NCI-H1105 treated with DMSO at 0.1 percent for 48 hours (cell line): ENCODE measurements at regions not wholly inside any gene's neighbourhood (a gene's known extent, or its start where the extent isn't known, plus 50 kb on each side); places are given as distances from the start of the nearest gene placed in this dataset.

Source experiments
- DNase-seq: peaks from one replicate; lab custom pipeline; 2025; lab: John Stamatoyannopoulos, UW

DNA sequence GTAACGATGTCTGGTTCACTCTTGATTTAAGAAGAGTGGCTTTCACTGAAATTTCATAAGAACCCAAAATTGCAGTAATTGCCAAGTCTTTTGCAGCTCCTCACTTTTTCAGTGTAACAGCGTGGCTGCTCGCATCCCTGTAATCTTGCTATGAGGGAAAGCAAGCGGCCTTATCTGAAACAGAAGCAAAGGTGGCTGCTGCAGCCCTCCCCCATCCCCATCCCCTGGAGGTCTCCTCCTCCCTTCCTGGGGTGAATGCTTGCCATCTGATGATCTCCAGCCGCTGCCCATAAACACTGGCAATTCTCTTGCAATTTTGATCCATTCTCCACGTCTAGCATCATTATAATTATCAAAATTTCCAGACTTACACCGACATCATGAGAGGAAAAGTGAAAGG lies 182.5 kb upstream of the ASIC2 start:
- no peak for DNase-seq

- no peak for DNase-seq
These were observed 188.6 kb upstream of the ASIC2 start for GRCh38 chr17:33481652-33482051.

DNA sequence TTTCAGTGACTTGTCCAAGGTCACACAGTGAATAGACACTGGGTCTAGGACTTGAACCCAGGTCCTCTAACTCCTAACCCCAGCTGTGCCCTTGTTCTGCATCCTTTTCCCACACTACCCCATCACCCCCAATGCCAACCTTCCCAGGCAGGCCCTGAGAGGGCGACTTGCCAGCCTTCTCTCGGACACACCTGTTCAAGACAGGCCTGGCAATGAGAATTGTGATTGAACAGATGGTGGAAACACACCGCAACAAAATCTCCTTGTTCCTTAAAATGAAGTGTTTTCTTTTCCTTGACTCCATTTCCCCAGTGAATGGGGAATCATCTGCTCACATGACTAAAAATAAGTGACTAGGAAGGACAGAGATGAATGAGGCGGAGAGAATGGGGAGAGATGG lies 189.5 kb upstream of the ASIC2 start:
- DNase-seq, result no peak

DNA sequence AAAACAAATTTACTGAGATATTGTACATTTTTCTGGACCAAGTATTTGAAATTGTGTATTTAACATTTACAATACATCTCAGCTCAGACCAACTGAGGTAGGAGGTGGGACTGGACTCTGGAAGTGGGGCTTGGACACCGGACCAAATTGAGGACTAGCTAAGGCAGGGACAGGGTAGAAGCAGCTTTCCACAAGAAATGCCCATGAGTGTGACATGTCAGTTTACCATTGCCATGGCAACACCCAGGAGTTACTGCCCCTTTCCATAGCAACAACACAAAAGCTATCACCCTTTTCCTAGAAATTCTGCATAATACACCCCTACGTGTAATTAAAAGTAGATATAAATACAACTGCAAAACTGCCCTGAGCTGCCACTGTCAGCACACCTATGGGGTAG lies 191.5 kb upstream of the ASIC2 start:
- DNase-seq, result no peak

DNA sequence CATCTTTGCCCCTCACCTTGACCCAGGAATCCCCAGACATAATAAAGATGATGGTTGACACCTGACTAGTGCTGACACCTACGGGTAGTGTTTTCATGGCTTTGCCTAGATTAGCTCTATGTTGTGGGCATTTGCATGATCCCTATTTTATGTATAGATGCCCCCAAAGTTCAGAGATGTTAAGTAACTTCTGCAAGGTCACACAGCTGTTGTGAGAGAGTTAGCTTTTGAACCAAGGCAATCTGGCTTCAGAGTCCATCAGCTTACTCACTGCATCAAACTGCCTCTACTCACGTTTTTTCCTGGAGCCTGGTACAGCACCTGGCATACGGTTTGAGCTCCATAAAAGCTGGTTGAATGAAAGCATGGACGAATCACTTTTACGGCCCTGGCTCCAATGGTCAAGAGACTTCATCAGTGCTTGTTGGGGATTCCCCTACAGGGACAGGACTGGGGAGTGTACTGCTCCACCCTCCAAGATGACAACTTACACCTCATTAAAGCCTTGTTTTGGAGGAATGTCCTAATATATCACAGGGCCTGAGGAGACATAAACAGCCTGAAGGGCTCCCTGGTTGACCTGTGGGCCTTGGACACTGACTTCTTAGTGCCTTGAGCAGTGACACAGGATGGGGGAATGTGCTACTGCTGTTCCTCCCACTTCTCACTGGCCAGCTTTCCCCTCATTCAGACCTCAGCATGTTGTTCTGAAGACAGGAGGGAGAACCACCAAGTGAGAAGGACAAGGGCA lies 193.2 kb upstream of the ASIC2 start:
- DNase-seq, result no peak

DNA sequence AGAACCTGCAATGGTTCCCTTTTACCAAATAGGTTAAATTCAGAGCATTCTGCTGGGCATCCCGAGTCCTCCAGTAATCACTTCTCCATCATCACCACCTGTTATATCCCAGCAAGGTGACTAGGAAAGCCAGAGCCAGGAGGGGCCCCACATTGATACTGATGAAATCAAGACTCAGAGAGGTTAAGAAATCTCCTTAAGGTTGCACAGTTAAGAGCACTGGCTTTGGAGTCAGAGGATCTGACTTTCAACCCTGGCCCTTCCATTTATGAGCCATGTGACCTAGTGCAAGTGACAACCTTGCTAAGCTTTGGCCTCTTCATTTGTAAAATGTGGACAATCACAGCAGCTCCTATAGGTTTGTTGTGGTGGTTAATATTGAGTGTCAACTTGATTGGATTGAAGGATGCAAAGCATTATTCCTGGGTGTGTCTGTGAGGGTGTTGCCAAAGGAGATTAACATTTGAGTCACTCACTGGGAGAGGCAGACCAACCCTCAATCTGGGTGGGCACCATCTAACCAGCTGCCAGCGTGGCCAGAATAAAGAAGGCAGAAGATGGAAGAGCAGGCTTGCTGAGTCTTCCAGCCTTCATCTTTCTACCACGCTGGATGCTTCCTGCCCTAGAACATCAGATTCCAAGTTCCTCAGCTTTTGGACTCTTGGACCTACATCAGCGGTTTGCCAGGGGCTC lies 194.2 kb upstream of the ASIC2 start:
- no peak for DNase-seq

DNA sequence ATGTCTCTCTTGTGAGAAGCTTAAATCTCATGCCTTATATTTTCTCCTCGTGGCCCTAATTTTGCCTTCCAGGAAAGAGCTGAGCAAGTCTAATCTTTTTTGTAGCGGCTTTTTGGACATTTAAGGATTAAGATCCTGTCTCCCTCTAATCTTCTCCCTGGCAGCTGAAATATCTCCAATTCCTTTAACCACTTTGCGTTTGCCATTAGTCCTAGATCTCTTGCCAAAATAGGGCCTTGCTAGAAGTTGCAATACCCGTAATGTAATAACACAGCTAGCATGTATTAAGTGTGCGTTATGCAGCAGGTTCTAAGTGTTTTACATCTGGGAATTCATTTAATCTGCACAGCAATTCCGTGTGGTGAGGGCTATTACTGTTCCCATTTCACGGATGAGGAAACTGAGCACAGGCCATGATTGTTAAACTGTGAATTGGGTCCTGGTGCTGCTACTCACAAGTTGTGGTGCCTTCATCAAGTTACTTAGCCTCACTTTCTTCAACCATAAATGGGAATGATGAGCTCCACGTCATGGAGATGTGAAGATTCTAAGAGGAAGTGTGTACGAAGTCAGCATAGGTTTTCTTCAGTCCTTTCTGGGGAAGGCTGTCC lies 198.9 kb upstream of the ASIC2 start:
- no peak for DNase-seq

DNA sequence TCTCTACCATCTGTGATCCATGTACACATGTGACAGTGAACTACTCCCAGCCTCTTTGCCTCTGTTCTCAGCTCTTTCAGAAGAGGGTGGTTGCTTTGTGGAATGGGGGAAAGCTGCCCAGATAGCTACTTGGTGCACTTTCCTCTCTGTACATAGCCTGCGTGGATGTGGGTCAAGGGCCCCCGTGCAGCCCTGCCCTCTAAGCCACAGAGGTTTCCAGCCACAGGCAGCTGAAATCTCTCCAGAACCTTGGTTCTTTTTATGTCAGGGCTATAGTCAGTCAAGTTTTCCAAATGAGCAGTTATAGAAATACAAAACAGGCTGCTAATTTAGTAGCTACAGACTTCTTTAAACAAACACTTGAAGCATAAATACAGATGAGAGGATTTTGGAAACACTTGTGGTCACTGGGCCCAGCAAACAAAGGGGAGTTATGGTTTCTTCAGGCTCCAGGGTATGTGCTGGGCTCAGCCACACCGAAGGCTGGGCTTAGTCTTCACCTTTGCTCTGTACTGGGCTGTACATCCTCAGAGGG lies 199.7 kb upstream of the ASIC2 start:
- DNase-seq, result no peak

- no peak for DNase-seq
These were observed 200.5 kb upstream of the ASIC2 start for GRCh38 chr17:33493566-33493965.

DNA sequence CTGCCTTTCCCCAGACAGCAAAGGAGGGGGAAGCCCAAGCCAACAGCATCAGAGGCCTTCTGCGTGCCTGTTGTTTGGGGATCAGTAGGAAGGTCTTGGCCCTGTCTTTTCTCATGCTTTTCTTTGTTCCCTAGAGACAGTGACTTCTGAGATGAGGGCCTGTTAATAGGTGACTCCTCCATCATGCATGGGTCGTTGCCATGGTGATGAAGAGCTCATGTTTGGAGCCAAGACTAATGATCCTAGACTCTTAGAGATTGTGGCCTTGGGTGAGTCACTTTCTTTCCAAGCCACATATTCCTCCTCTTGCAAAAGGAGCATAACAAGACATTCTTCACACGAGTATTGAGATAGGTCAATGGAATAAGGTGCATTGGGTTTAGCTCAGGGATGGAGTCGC lies 201.1 kb upstream of the ASIC2 start:
- DNase-seq, result no peak

- DNase-seq, result no peak
These were observed 204.5 kb upstream of the ASIC2 start for GRCh38 chr17:33497623-33498022.

- DNase-seq, result no peak
These were observed 205.0 kb upstream of the ASIC2 start for GRCh38 chr17:33498069-33498468.

DNA sequence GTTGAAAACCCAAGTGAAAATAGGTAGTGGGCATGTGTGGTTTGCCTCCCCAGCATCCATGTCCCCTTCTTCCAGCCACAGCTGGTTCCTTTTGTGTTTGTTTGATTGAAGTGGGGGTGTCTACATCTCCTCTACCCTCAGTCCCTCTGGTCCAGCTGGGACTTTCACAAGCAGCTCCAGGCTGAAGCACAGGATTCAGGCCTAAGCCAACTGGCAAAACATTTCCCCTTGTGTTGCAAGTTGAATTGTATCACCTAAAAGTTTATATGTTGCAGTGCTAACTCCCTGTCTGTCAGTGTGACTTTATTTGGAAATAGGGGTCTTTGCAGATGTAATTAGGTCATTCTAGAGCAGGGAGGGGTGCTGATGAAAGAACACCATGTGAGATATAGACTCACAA lies 205.9 kb upstream of the ASIC2 start:
- DNase-seq, result no peak

DNA sequence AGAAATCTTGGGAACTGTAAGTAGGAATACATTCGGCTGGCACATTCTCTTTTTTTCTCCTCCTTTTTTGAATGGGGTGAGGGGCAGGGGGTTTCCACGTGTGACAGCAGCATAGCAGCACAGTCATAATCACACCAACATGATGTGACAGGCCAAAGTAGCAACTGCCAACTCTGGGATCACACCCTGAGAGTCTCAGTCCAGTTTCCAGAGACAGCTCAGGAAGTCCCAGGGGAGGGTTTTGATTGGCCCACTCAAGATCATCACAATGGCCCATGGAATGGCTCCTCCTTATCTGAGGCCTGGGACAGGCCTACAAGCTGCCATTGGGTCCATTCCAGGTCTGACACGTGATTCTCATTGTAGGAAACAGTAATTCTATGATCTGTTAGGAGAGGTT lies 207.1 kb upstream of the ASIC2 start:
- DNase-seq, result no peak

GRCh38 chr17:33501185-33501584 lies 208.1 kb upstream of the ASIC2 start:
- no peak for DNase-seq

- DNase-seq, result no peak
These were observed 211.5 kb upstream of the ASIC2 start for GRCh38 chr17:33504571-33504970.

- DNase-seq, result no peak
These were observed 214.0 kb upstream of the ASIC2 start for GRCh38 chr17:33506889-33507650.

DNA sequence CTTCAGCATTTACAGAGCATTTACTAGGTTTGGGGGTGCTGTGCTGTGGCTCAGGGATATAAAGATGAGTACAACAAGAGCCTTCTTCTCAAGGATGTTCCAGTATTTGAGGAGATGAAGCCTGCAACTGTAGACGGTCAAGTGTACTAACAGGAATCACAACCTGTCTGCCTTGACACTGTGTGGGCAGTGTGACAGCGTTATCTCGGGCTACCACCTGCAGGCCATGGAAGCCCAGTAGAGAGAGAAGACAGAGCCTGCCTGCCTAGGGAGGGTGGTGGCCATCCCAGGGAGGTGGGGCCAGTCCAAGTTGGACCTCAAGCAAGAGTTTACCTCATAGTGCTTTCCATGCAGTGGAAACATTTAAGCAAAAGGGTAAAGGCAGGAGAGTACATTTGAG lies 215.1 kb upstream of the ASIC2 start:
- DNase-seq, result no peak

DNA sequence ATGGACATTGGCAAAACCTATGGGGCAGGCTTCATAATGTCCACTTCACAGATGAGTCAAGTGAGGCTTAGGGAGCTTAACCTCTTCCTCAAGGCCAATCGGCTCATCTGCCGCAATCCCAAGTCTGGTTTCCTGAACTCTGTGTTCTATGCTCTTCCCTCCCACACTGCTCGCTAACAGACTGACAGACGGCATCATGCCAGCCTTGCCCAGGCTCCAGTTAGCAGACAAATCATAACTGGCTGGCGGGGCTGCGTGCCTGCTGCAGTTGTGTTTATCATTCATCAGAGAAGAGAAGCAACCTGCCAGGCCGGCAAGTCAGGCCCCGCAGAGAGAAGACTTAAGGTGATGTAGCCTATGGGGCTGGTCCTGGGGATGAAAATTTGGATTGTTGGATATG lies 216.2 kb upstream of the ASIC2 start:
- no peak for DNase-seq

GRCh38 chr17:33511670-33512069 lies 218.6 kb upstream of the ASIC2 start:
- DNase-seq, result no peak

DNA sequence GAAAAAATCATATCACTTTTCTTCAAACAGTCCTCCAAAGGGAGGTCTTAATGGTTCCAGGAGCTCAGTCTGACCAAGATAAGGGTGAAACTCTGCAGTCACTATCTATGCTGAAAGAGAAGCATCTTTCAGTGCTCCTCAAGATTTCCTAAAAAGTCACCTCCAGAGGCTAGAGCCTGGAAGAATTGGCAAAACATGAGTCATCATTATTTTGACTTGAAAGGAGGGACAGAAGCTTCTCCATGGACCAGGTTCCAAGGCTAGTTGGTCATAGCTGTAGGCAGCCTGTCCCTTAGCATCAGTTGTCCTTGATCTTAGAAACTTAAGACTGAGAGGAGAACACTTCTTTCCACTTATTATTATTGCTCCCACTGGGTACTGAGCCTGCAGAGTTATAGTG lies 219.0 kb upstream of the ASIC2 start:
- no peak for DNase-seq

DNA sequence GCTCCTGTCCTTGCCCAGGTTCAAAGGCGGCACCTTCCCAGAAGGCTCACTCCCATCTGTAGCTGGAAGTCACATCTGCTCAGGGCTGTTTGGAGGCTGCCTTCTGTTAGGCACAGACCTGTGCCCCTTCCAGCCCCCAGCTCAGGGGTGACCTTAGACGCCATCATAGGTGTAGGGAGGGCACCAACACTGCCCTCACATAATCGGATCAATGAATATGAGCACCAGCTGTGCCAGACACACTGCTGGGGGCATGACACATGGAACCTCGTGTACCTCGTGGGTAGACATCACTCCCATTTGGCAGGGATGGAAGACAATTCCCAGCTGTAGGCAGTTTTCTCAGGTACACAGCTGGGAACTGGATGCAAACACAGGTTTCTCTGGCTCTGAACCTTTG lies 220.7 kb upstream of the ASIC2 start:
- DNase-seq, result no peak
